ENCODE measurements at regions not wholly inside any gene's neighbourhood (a gene's known extent, or its start where the extent isn't known, plus 50 kb on each side); places are given as distances from the start of the nearest gene placed in this dataset.

DNA sequence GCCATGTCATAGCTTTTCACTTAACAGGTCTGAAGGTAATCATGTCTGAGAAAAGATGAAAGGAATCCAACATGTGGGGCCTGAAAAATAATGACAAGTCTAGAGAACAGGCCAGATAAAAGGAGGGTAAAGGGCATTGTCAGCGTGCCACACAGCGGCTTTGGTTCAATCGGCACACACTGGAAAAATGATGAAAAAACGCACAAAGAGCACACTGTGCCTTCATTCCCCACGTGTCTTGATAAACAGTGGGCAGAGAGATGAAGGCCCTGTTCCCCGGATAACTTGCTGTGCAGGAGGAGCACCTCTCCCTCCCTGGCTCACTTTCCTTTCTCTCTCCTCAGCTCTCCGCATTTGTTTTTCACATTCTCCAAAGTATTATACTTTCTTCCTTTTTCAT, 766.3 kb downstream of the TDRD15 start:
- no peak overlapping the region for H2BK120ac ChIP-seq (ENCODE audit: low read depth, low read length)
- H3K27ac ChIP-seq (ENCODE audit: insufficient read depth, low read length): no peak overlapping the region
- no peak for TF ChIP-seq FOS (IDR thresholded peaks at IDR 0.05; ENCODE audit: low read depth, low read length)
- TF ChIP-seq POLR2A (IDR thresholded peaks at IDR 0.05; ENCODE audit: low read depth, low read length): no peak
- WGBS, 2 experiments (ENCODE audit: extremely low coverage in 2 of 2, insufficient read length in 1 of 2): 42% methylated on average over 2 of the region's 7 CpGs; no CpG with 5 or more reads in 1 of the 2 experiments
- H3K4me1 ChIP-seq (ENCODE audit: control insufficient read depth, insufficient read depth, low read length): peaks cover 3% of the 10 kb centered on the region; the same call in 1 of the 2 replicates
- intact Hi-C loops (cut with micrococcal nuclease): no loop called here
- no peak overlapping the region for H2BK20ac ChIP-seq (ENCODE audit: low read depth, low read length)
- no peak overlapping the region for H3K23ac ChIP-seq (ENCODE audit: low read depth, low read length)
- no peak overlapping the region for H2AK5ac ChIP-seq (ENCODE audit: low read depth, low read length)
- H3K79me1 ChIP-seq (ENCODE audit: low read depth in 1 of 2, low read length in 2 of 2): no peaks in the 10 kb centered on the region
- H3K4me3 ChIP-seq (ENCODE audit: insufficient read depth, low read depth, low read length): no peak overlapping the region
- H2BK5ac ChIP-seq (ENCODE audit: low read depth, low read length, poor library complexity, severe bottlenecking): no peak overlapping the region
- POLR2A ChIA-PET (ENCODE audit: unreplicated experiment): no interaction called here
- no peak overlapping the region for H4K91ac ChIP-seq (ENCODE audit: insufficient read depth, low read depth, low read length)
- no peak overlapping the region for H3K18ac ChIP-seq (ENCODE audit: low read depth, low read length)
- no peak overlapping the region for H2BK15ac ChIP-seq (ENCODE audit: low read depth, low read length)
- no peaks in the 10 kb centered on the region for H3K36me3 ChIP-seq (ENCODE audit: control insufficient read depth, insufficient read depth, low read length)
- H4K20me1 ChIP-seq (ENCODE audit: insufficient read depth, low read length): no peaks in the 10 kb centered on the region
- H3K9me1 ChIP-seq (ENCODE audit: insufficient read depth, low read length): no peaks in the 10 kb centered on the region
- no peak overlapping the region for H3K4ac ChIP-seq (ENCODE audit: low read depth, low read length)
- H3K14ac ChIP-seq (replicated peaks; ENCODE audit: low read depth, low read length): no peak overlapping the region
- H2AK9ac ChIP-seq (replicated peaks; ENCODE audit: low read depth, low read length, poor library complexity): no peak overlapping the region
- BruUV-seq (replicated peaks): no TSS peak
- ATAC-seq (ENCODE audit: low read depth): no peak
- H4K8ac ChIP-seq (ENCODE audit: low read depth in 2 of 2, low read length in 2 of 2): no peak overlapping the region
- in situ Hi-C loops (cut with MboI; ENCODE audit: low sequenced_read_pairs): no loop called here
- no peak overlapping the region for H2AFZ ChIP-seq (replicated peaks; ENCODE audit: low read length, poor library complexity)
- no peak overlapping the region for H3K9ac ChIP-seq (ENCODE audit: low read depth, low read length)
- no peak for DNase-seq
- H3K27me3 ChIP-seq (ENCODE audit: control insufficient read depth, insufficient read depth, low read length): no peaks in the 10 kb centered on the region
- no peaks in the 10 kb centered on the region for H3K9me3 ChIP-seq (ENCODE audit: control insufficient read depth, insufficient read depth, low read length)
- H3K4me2 ChIP-seq (ENCODE audit: low read depth, low read length): no peak overlapping the region
- CTCF ChIA-PET: no interaction called here
- no peak overlapping the region for H3K56ac ChIP-seq (ENCODE audit: extremely low read depth, insufficient read depth, low read length)
- H4K5ac ChIP-seq (ENCODE audit: low read depth, low read length): no peak overlapping the region
- dilution Hi-C loops (cut with HindIII; ENCODE audit: low sequenced_read_pairs, unreplicated experiment): no loop called here

Data from IMR-90 (cell line).